SK-N-SH treated with all-trans-retinoic acid at 6 μM for 48 hours (cell line): ENCODE measurements at regions not wholly inside any gene's neighbourhood (a gene's known extent, or its start where the extent isn't known, plus 50 kb on each side); places are given as distances from the start of the nearest gene placed in this dataset.

Source experiments
- ATAC-seq: fragments of 200-7000 bp; cut with Tn5 transposase; 3 replicates; pipeline ENCODE4 v1.9.1; 2020; ENCODE audit warnings: mild to moderate bottlenecking, moderate library complexity
- BACH2 ChIP-seq: fragments of 250-450 bp; sonication (Bioruptor Pico); IDR thresholded peaks from 2 replicates; pipeline ENCODE4 v1.9.0; 2021; ENCODE audit warnings: mild to moderate bottlenecking, borderline replicate concordance
- CSDC2 ChIP-seq: fragments of 250-450 bp; sonication (Bioruptor Pico); IDR thresholded peaks from 2 replicates; pipeline ENCODE4 v1.5.0; 2020; ENCODE audit warnings: mild to moderate bottlenecking, moderate library complexity
- CSRNP3 ChIP-seq: fragments of 250-450 bp; sonication (Bioruptor Pico); IDR thresholded peaks from 2 replicates; pipeline ENCODE4 v1.5.1; 2021; ENCODE audit warnings: mild to moderate bottlenecking, moderate library complexity
- GLIS3 ChIP-seq: fragments of 250-450 bp; sonication (Bioruptor Pico); IDR thresholded peaks from 2 replicates; pipeline ENCODE4 v1.5.0; 2020; ENCODE audit warnings: mild to moderate bottlenecking, moderate library complexity
- OSR1 ChIP-seq: fragments of 250-450 bp; sonication (Bioruptor Pico); IDR thresholded peaks from 2 replicates; pipeline ENCODE4 v1.8.0; 2022; ENCODE audit warnings: moderate library complexity, mild to moderate bottlenecking, inconsistent platforms
- POU6F1 ChIP-seq: fragments of 250-450 bp; sonication (Bioruptor Pico); IDR thresholded peaks from 2 replicates; pipeline ENCODE4 v1.8.0; 2021; ENCODE audit warnings: low read depth, mild to moderate bottlenecking, moderate library complexity, borderline replicate concordance
- PPARA ChIP-seq: fragments of 250-450 bp; sonication (Bioruptor Pico); IDR thresholded peaks from 2 replicates; pipeline ENCODE4 v1.5.0; 2020; ENCODE audit warnings: mild to moderate bottlenecking, borderline replicate concordance
- RARB ChIP-seq: fragments of 250-450 bp; sonication (Bioruptor Pico); IDR thresholded peaks from 2 replicates; pipeline ENCODE4 v1.8.0; 2021; ENCODE audit warnings: mild to moderate bottlenecking, moderate library complexity
- SNAI2 ChIP-seq: fragments of 250-450 bp; sonication (Bioruptor Pico); IDR thresholded peaks from 2 replicates; pipeline ENCODE4 v1.5.0; 2020; ENCODE audit warnings: mild to moderate bottlenecking, moderate library complexity
- TCF4 ChIP-seq: fragments of 250-450 bp; sonication (Bioruptor Pico); IDR thresholded peaks from 2 replicates; pipeline ENCODE4 v1.8.0; 2021; ENCODE audit warnings: mild to moderate bottlenecking, moderate library complexity, borderline replicate concordance
- TSHZ2 ChIP-seq: fragments of 250-450 bp; sonication (Bioruptor Pico); IDR thresholded peaks from 2 replicates; pipeline ENCODE4 v1.5.0; 2020; ENCODE audit warnings: mild to moderate bottlenecking, moderate library complexity
- ZC3H10 ChIP-seq: fragments of 250-450 bp; sonication (Bioruptor Pico); IDR thresholded peaks from 2 replicates; pipeline ENCODE4 v1.5.1; 2021; ENCODE audit warnings: mild to moderate bottlenecking, moderate library complexity
- ZFP3 ChIP-seq: fragments of 250-450 bp; sonication (Bioruptor Pico); IDR thresholded peaks from 2 replicates; pipeline ENCODE4 v1.5.0; 2020; ENCODE audit warnings: mild to moderate bottlenecking, moderate library complexity
- ZFP30 ChIP-seq: fragments of 450-650 bp; formaldehyde crosslinking; IDR thresholded peaks from 2 replicates; pipeline ENCODE4 v1.5.0; 2022; ENCODE audit warnings: mild to moderate bottlenecking, moderate library complexity
- ZNF70 ChIP-seq: fragments of 450-650 bp; formaldehyde crosslinking; IDR thresholded peaks from 2 replicates; pipeline ENCODE4 v1.5.0; 2020; ENCODE audit warnings: mild to moderate bottlenecking, moderate library complexity
- ZNF8 ChIP-seq: fragments of 450-650 bp; formaldehyde crosslinking; IDR thresholded peaks from 2 replicates; pipeline ENCODE4 v1.5.0; 2020; ENCODE audit warnings: mild to moderate bottlenecking, moderate library complexity
- TF ChIP-seq, protein P1 (sequence below): fragments of 250-450 bp; sonication (Bioruptor Pico); IDR thresholded peaks from 2 replicates; pipeline ENCODE4 v1.5.1; 2020; ENCODE audit warnings: low read depth, mild to moderate bottlenecking, moderate library complexity

- TF ChIP-seq CSRNP3 (CRISPR knock-in tag) (no peak), RARB (CRISPR knock-in tag) (no peak), POU6F1 (CRISPR knock-in tag) (no peak), ZNF8 (CRISPR knock-in tag) (no peak), TSHZ2 (CRISPR knock-in tag) (no peak)
These were observed 68.4 kb downstream of the ID4 start (continued) for GRCh38 chr6:19905584-19905983.

DNA sequence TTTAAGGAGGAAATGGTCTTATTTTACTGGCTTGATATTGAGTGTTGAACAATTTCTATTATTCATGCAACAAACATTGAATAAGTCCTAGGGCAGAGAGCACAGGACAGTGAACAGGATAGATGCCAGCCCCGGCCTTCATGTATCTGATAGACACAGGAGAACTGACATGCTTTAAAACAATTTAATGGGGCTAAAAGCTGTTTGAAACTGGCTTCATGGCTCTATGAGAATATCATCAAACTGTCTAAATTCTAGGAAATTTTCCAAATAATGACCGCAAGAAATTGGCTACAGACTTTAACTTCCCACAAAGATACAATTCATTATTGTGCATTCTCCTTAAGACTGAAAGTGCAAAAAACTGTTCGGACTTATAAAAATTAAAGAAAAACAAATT lies 69.0 kb downstream of the ID4 start:
- TF ChIP-seq ZFP3 (CRISPR knock-in tag) = no peak
- TF ChIP-seq, protein P1, sequence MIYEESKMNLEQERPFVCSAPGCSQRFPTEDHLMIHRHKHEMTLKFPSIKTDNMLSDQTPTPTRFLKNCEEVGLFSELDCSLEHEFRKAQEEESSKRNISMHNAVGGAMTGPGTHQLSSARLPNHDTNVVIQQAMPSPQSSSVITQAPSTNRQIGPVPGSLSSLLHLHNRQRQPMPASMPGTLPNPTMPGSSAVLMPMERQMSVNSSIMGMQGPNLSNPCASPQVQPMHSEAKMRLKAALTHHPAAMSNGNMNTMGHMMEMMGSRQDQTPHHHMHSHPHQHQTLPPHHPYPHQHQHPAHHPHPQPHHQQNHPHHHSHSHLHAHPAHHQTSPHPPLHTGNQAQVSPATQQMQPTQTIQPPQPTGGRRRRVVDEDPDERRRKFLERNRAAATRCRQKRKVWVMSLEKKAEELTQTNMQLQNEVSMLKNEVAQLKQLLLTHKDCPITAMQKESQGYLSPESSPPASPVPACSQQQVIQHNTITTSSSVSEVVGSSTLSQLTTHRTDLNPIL (CRISPR knock-in tag) = no peak
- TF ChIP-seq ZC3H10 = no peak
- TF ChIP-seq GLIS3 = no peak
- TF ChIP-seq TSHZ2 (CRISPR knock-in tag) = no peak
- no peak for TF ChIP-seq TCF4
- no peak for TF ChIP-seq BACH2
- no peak for TF ChIP-seq ZNF70 (CRISPR knock-in tag)
- no peak for TF ChIP-seq CSRNP3 (CRISPR knock-in tag)
- no peak for TF ChIP-seq PPARA
- no peak for TF ChIP-seq OSR1 (CRISPR knock-in tag)
- TF ChIP-seq ZFP30 = no peak
- TF ChIP-seq SNAI2 = no peak
- no peak for ATAC-seq

GRCh38 chr6:19911223-19911622 lies 74.1 kb downstream of the ID4 start:
- TF ChIP-seq BACH2 (no peak), CSRNP3 (CRISPR knock-in tag) (no peak), CSDC2 (CRISPR knock-in tag) (no peak)
- TF ChIP-seq, protein P1 (CRISPR knock-in tag) = no peak
- ATAC-seq = no peak
